ENCODE measurements at regions not wholly inside any gene's neighbourhood (a gene's known extent, or its start where the extent isn't known, plus 50 kb on each side); places are given as distances from the start of the nearest gene placed in this dataset.

- no peak for TF ChIP-seq RFX5 (IDR thresholded peaks at IDR 0.05; ENCODE audit: low read depth, low read length)
- TF ChIP-seq, protein P1, sequence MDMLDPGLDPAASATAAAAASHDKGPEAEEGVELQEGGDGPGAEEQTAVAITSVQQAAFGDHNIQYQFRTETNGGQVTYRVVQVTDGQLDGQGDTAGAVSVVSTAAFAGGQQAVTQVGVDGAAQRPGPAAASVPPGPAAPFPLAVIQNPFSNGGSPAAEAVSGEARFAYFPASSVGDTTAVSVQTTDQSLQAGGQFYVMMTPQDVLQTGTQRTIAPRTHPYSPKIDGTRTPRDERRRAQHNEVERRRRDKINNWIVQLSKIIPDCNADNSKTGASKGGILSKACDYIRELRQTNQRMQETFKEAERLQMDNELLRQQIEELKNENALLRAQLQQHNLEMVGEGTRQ (IDR thresholded peaks at IDR 0.05; ENCODE audit: low read depth, low read length), result no peak
- no peak for TF ChIP-seq CTCF (conservative IDR thresholded peaks at IDR 0.05; ENCODE audit: low read depth, low read length)
- no peak for TF ChIP-seq SMC3 (IDR thresholded peaks at IDR 0.05; ENCODE audit: low read depth, low read length)
- no peak for TF ChIP-seq POLR2A (IDR thresholded peaks at IDR 0.05; ENCODE audit: low read depth, low read length)
- no peak for TF ChIP-seq RAD21 (IDR thresholded peaks at IDR 0.05; ENCODE audit: low read length)
- no peak for TF ChIP-seq RCOR1 (IDR thresholded peaks at IDR 0.05; ENCODE audit: insufficient replicate concordance, low read length)
- no peak for TF ChIP-seq CEBPB (IDR thresholded peaks at IDR 0.05; ENCODE audit: low read depth, low read length)
- no peak for TF ChIP-seq CHD1 (IDR thresholded peaks at IDR 0.05; ENCODE audit: low read depth, low read length)
- TF ChIP-seq MXI1 (IDR thresholded peaks at IDR 0.05; ENCODE audit: borderline replicate concordance, low read depth, low read length), result no peak
- TF ChIP-seq MAFK (IDR thresholded peaks at IDR 0.05; ENCODE audit: low read depth, low read length), result no peak
- TF ChIP-seq, protein P2, sequence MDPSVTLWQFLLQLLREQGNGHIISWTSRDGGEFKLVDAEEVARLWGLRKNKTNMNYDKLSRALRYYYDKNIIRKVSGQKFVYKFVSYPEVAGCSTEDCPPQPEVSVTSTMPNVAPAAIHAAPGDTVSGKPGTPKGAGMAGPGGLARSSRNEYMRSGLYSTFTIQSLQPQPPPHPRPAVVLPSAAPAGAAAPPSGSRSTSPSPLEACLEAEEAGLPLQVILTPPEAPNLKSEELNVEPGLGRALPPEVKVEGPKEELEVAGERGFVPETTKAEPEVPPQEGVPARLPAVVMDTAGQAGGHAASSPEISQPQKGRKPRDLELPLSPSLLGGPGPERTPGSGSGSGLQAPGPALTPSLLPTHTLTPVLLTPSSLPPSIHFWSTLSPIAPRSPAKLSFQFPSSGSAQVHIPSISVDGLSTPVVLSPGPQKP (IDR thresholded peaks at IDR 0.05; ENCODE audit: borderline replicate concordance, low read depth, low read length), result no peak
- no peak for TF ChIP-seq BHLHE40 (IDR thresholded peaks at IDR 0.05; ENCODE audit: low read depth, low read length)
These were observed 446.3 kb upstream of the GNPDA2 start for GRCh38 chr4:45172636-45173035.

Data from IMR-90 (cell line).